ENCODE measurements at regions not wholly inside any gene's neighbourhood (a gene's known extent, or its start where the extent isn't known, plus 50 kb on each side); places are given as distances from the start of the nearest gene placed in this dataset.

DNA sequence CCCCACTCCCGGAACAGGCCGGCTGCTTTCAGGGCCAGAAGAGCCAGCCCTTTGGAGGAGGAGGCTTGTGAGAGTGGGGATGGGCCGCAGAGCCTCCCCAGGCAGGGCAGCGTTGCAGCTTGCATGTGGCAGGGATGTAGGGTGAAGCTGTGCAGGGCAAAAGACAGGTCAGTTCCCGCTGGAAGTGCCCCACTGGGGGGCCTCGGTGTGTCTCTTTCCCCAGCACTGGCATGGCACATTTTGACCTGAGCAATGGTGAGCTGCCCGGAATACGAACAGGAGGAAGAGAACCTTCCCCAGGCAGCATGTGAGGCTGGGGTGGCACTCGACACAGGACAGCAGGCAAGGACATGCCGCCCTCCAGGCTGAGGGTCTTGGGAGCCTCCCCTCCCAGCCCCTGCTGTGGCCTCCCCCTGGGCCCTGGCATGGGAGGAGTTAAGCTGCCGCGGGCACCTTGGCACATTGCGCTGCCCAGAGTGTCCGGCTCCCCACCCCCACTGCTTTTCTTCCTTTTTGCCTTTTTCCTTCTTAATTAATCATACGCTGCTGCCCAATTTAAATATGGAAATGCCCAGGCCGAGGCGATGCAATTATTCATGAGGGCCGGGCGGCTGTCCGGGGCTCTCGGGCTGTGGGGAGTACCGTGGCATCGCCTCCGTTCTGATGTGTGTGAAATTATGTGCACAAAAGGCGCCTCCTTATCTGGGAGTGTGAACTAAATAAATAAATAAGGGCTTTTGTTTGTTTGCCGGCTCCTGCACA, 76.0 kb upstream of the WNT7B start:
- no peak for DNase-seq (ENCODE audit: extremely low read depth in 1 of 2, low read depth in 1 of 2)

DNA sequence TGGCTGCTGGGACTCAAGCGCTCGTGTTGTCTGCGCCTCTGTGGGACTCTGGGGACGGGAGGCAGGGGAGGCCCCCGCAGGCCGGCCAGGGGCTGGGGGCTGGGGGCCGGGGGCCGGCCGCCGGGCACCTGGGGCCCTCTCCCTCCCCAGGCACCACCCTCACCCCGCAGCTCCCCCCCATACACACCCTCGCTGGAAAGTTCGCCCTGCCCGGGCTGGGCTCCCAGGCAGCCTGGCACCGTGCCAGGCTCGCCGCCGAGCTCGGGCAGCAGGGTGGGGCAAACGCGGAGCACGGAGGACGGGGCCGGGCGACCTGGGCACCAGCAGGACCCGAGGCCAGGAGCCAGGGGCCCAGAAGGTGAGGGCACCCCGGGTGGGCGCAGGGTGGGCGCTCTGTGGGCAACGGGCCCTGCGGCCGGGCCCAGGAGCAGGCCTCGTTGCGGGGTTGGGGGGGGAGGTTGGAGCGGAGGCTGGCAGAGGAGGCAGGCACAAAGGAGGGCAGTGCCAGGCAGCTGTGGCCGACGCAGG, 76.7 kb upstream of the WNT7B start:
- peak in 1 of 2 donors; percentile 45 for DNase-seq (ENCODE audit: extremely low read depth in 1 of 2, low read depth in 1 of 2)

- DNase-seq (ENCODE audit: extremely low read depth in 1 of 2, low read depth in 1 of 2), result no peak
Observed at GRCh38 chr22:46054091-46055073, 77.4 kb upstream of the WNT7B start.

GRCh38 chr22:46055181-46055875, 78.4 kb upstream of the WNT7B start:
- no peak for DNase-seq (ENCODE audit: extremely low read depth in 1 of 2, low read depth in 1 of 2)

GRCh38 chr22:46055911-46056545, 79.1 kb upstream of the WNT7B start:
- no peak for DNase-seq (ENCODE audit: extremely low read depth in 1 of 2, low read depth in 1 of 2)

GRCh38 chr22:46056546-46057245, 79.7 kb upstream of the WNT7B start:
- no peak for DNase-seq (ENCODE audit: extremely low read depth in 1 of 2, low read depth in 1 of 2)

DNA sequence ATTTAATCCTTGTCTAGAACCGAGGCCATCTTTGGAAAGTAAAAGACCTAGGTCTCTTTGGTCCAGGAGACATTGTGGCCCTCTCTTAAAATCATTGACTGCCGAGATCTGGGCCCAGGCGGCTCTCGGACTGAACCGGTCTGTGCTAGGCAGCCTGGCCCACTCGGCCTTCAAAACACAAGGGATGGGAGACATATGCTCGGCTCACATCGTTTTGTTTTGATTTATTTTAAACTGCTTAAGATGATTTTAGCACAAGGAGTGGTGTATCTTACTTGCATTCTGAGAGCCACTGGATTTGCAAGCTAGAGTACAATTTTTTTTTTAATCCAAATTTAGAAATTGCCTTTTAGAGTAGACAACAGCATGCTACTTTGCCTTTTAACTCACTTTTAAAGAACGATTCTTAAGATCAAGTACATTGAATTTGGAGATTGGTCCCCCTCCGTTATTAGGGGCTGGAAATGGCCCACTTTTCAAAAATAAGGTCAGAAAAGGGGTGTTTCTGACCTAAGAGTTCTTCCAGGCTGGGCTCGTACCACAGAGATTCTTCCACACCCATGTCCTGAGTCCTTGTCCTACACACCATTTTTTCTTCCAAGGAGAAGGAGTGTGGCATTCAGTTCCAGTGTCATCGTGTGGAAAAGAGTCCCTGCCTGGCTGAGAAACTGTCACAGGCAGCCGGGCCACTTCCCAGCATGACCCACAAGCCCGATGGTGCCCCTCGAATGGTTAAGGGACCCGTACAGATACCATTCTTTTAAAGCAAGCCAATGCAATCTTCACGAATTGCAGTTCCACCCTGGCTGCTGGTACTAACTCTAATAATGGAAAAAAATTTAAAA, 80.5 kb upstream of the WNT7B start:
- no peak for DNase-seq (ENCODE audit: extremely low read depth in 1 of 2, low read depth in 1 of 2)

GRCh38 chr22:46058091-46058420, 81.1 kb upstream of the WNT7B start:
- no peak for DNase-seq (ENCODE audit: extremely low read depth in 1 of 2, low read depth in 1 of 2)

- no peak for DNase-seq (ENCODE audit: extremely low read depth in 1 of 2, low read depth in 1 of 2)
Observed at GRCh38 chr22:46058591-46059519, 81.9 kb upstream of the WNT7B start.

DNA sequence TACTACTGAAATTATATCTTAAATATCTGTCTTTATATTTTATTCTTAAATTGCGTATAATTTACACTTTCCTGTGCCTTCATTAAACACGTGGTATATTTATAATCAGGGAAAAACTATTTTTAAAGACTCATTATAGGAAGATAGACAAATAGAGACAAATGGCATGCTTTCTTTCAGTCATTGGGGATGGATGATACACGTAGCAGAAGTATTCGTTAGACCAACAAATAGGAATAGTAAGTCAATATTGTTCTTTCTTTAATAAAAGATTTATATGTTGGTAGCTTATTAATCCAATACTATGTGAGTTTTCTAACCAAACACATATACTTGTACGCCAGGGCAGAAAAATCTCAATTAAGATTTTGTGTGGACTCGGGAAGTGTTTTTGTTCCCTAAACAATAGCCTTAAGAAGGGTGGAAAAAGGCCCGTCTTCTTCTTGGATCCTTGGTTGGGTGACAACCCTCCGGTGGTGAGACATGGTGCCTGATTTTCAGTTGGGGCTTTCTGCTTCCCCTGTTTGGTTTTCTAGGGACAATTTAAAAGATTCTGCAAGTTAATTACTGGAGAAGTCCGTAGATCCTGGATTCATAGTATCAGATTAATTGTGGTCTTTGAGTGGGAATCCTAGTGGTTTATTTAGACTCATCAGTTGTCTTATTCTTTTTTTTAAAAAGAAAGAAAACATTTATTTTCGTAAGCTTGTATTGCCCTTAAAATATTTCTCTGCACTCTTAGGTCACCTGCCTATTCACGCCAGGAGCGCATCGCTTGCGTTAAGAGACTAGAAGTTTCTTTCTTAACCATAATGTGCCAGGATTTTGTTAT, 83.5 kb upstream of the WNT7B start:
- DNase-seq (ENCODE audit: extremely low read depth in 1 of 2, low read depth in 1 of 2), result no peak

DNA sequence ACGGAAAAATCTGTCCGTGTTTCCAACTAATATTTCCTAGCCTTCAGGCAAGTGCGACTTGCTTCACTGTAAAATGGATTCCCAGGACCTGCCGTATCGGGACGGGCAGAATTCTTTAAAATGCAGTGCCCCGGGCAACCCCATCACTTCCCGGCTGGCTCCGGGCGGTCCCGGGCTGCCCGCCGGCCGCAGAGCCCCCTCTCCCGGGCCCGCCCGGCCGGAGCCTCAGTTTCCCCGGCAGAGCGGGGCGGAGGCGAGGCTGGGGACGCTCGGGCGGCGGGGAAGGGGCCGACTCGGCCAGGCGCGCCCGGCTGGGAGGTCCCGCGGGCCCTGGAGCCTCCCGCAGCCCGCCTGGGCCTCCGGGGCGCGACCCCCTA, 84.2 kb upstream of the WNT7B start:
- no peak for DNase-seq (ENCODE audit: extremely low read depth in 1 of 2, low read depth in 1 of 2)

DNA sequence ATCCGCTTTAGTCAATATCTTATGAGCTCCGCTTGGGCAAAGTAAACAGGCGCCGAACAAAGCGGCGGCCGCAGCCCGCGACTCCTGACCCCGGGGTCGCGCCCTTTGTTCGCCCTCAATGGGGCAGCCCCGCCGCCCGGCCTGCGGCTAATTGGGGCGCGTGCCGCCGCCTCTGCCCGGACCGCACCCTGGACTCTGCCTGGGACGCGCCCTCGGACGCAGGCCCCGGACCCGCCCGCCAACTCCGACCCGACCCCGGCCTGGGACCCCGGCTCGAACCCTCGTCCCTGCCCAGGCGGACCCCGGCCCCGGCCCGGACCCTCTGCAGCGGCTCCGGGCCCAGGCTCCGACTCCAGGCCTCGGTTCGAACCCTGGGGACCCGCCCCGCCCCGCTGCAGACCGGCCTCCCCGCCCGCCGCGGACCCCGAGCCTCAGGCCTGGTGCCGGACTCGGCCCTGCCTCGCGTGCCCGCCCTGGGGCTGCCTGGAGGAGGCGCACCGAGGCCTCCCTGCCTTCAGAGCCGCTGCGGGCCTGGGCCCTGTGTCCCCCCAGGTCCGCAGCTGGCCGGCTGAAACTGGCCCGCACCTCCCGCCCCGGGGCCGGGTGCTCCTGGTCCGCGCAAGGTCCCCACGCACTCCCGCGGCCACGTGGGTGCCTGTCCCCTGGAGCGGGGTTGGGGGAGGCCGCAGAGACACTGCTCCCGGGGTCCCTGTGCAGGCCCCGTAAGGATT, 84.7 kb upstream of the WNT7B start:
- no peak for DNase-seq (ENCODE audit: extremely low read depth in 1 of 2, low read depth in 1 of 2)

DNA sequence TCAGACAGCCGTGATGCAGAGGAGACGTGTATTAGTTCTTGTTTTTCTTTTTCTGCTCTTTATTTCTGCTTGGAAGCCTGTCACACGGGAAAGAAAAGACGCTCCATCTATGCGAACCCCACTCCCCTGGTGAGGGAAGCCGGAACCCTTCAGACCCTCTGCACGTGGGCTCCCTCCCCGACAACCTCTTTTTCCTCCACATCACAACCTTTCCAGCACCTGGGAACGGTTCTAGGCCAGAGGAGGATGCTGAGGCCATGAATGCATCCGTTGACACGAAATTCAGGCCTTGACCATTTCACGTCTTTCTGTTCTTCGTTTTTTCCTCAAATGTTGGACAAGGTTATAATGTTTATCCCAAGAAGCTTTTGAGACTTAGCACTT, 85.3 kb upstream of the WNT7B start:
- DNase-seq (ENCODE audit: extremely low read depth in 1 of 2, low read depth in 1 of 2), result no peak

- DNase-seq (ENCODE audit: extremely low read depth in 1 of 2, low read depth in 1 of 2), result no peak
Observed at GRCh38 chr22:46062971-46063631, 86.1 kb upstream of the WNT7B start.

GRCh38 chr22:46063846-46064227, 86.5 kb upstream of the PPARA start:
- DNase-seq (ENCODE audit: extremely low read depth in 1 of 2, low read depth in 1 of 2), result no peak
